DOHH2 (cell line): ENCODE measurements at regions not wholly inside any gene's neighbourhood (a gene's known extent, or its start where the extent isn't known, plus 50 kb on each side); places are given as distances from the start of the nearest gene placed in this dataset.

Experiments used
- H3F3A ChIP-seq: fragments of 200-600 bp; sonication (generic), shearing (Covaris generic); 2 replicates; pipeline ENCODE4 v1.6.0; 2016; ENCODE audit warnings: antibody characterized with exemption, mild to moderate bottlenecking; ENCODE audit not compliant: control insufficient read depth, insufficient read depth
- H3K27ac ChIP-seq: fragments of 200-600 bp; sonication (generic); 2 replicates; pipeline ENCODE4 v1.5.1; 2014; ENCODE audit warnings: low read depth, mild to moderate bottlenecking, low read length, moderate library complexity
- H3K27me3 ChIP-seq: fragments of 200-600 bp; sonication (generic); 2 replicates; pipeline ENCODE4 v1.6.1; 2014; ENCODE audit warnings: mild to moderate bottlenecking, low read length, mixed read lengths; ENCODE audit not compliant: control insufficient read depth
- H3K36me3 ChIP-seq: fragments of 200-600 bp; sonication (generic); 2 replicates; pipeline ENCODE4 v1.6.1; 2014; ENCODE audit warnings: mild to moderate bottlenecking, low read length, moderate library complexity, mixed read lengths; ENCODE audit not compliant: control insufficient read depth
- H3K4me1 ChIP-seq: fragments of 200-600 bp; sonication (generic); 2 replicates; pipeline ENCODE4 v1.6.1; 2014; ENCODE audit warnings: mild to moderate bottlenecking, low read length, mixed read lengths; ENCODE audit not compliant: control insufficient read depth
- H3K4me2 ChIP-seq: fragments of 200-600 bp; sonication (generic); 2 replicates; pipeline ENCODE4 v1.6.0; 2014; ENCODE audit warnings: mild to moderate bottlenecking, low read length, moderate library complexity
- H3K4me3 ChIP-seq: fragments of 200-600 bp; sonication (generic); 2 replicates; pipeline ENCODE4 v1.5.1; 2014; ENCODE audit warnings: mild to moderate bottlenecking, low read length, mixed read lengths
- H3K79me2 ChIP-seq: fragments of 200-600 bp; sonication (generic); 2 replicates; pipeline ENCODE4 v1.6.1; 2014; ENCODE audit warnings: mild to moderate bottlenecking, low read length, mixed read lengths; ENCODE audit not compliant: control insufficient read depth
- H3K9me2 ChIP-seq: fragments of 200-600 bp; sonication (generic); replicated peaks from 2 replicates; pipeline ENCODE4 v1.6.1; 2014; ENCODE audit warnings: mild to moderate bottlenecking, low read length, mixed read lengths; ENCODE audit not compliant: control insufficient read depth
- H3K9me3 ChIP-seq: fragments of 200-600 bp; sonication (generic); 2 replicates; pipeline ENCODE4 v1.6.1; 2014; ENCODE audit warnings: antibody characterized with exemption, low read length, mixed read lengths; ENCODE audit not compliant: control insufficient read depth, insufficient read depth
- H4K20me1 ChIP-seq: fragments of 200-600 bp; sonication (generic); 2 replicates; pipeline ENCODE4 v1.6.0; 2014; ENCODE audit warnings: low read depth, mild to moderate bottlenecking, antibody characterized with exemption, low read length, moderate library complexity; ENCODE audit not compliant: control insufficient read depth, insufficient read depth
- EZH2phosphoT487 ChIP-seq: fragments of 200-600 bp; sonication (generic); IDR thresholded peaks from 2 replicates; pipeline ENCODE4 v1.6.1; 2017; ENCODE audit warnings: borderline replicate concordance, mild to moderate bottlenecking, antibody characterized with exemption, low read length, moderate library complexity, mixed read lengths
- TF ChIP-seq, protein P1 (sequence below): fragments of 200-600 bp; sonication (generic); IDR thresholded peaks from one replicate; pipeline ENCODE4 v1.5.1; 2014; ENCODE audit warnings: antibody characterized with exemption, mild to moderate bottlenecking, low read depth, low read length; ENCODE audit not compliant: poor library complexity, severe bottlenecking

DNA sequence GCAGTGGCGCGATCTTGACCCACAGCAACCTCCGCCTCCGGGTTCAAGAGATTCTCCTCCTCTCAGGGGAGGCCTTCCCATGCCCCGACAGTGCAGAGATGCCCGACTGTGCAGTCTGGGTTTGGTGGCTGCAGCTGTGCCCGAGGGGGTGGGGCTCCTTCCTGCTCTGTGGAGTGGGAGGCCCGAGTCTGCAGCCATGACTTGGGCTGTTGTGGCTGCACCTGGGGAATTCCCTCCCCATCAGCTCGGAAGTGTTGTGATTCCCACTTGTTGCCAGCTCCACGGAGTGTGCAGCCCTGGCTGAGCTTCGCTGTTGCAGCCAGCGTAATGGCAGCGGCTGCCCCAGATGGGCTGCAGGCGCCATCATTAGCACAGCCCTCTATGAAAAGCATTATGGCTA lies 66.4 kb upstream of the SMIM36 start:
- Histone ChIP-seq H4K20me1 (no peaks in the 10 kb centered on the region), H3F3A (no peaks in the 10 kb centered on the region), H3K27me3 (no peaks in the 10 kb centered on the region), H3K4me1 (peaks cover 16% of the 10 kb centered on the region), H3K9me2 (no peaks in the 10 kb centered on the region), H3K4me2 (no peak overlapping the region), H3K79me2 (no peaks in the 10 kb centered on the region), H3K36me3 (no peaks in the 10 kb centered on the region), H3K9me3 (no peaks in the 10 kb centered on the region), H3K27ac (no peak overlapping the region), H3K4me3 (no peak overlapping the region)
- TF ChIP-seq, protein P1, sequence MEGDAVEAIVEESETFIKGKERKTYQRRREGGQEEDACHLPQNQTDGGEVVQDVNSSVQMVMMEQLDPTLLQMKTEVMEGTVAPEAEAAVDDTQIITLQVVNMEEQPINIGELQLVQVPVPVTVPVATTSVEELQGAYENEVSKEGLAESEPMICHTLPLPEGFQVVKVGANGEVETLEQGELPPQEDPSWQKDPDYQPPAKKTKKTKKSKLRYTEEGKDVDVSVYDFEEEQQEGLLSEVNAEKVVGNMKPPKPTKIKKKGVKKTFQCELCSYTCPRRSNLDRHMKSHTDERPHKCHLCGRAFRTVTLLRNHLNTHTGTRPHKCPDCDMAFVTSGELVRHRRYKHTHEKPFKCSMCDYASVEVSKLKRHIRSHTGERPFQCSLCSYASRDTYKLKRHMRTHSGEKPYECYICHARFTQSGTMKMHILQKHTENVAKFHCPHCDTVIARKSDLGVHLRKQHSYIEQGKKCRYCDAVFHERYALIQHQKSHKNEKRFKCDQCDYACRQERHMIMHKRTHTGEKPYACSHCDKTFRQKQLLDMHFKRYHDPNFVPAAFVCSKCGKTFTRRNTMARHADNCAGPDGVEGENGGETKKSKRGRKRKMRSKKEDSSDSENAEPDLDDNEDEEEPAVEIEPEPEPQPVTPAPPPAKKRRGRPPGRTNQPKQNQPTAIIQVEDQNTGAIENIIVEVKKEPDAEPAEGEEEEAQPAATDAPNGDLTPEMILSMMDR: no peak
- TF ChIP-seq EZH2phosphoT487: no peak

DNA sequence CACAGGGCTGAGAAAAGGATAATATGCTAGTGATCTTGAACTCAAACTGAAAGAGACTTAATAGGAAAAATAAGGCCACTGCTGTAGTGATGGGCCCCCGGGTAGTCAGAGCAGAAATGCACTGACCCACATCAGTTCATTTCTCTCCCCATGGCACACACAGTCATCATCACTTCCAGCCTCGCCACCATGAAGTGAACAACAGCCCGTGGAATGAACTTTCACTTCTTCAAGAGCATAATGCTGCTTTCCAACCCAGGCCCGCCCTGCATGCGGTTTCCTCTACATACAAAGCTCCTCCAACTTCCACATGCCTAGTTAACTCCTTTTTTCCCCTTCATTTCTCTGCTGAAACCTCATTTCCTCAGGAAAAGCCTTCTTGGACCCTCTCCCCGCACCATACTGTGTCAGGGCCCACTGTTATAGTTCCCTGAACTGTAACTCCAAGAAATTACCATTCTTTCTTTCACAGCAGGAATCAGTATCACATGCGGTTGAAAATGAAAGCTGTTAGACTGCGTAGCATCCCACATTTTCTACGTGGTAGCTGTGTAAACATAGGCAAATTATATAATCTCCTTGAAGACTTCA lies 65.8 kb upstream of the SMIM36 start:
- peaks cover 16% of the 10 kb centered on the region for H3K4me1 ChIP-seq
- no peaks in the 10 kb centered on the region for H4K20me1 ChIP-seq
- peak overlapping the region; percentile 32 for H3K4me2 ChIP-seq
- H3K9me2 ChIP-seq: no peaks in the 10 kb centered on the region
- 0 out of 2 replicates have a peak overlapping the region, but pooled peaks have one; percentile 4 for H3K4me3 ChIP-seq
- TF ChIP-seq, protein P1: no peak
- no peak for TF ChIP-seq EZH2phosphoT487
- no peaks in the 10 kb centered on the region for H3K79me2 ChIP-seq
- no peaks in the 10 kb centered on the region for H3K9me3 ChIP-seq
- no peaks in the 10 kb centered on the region for H3K36me3 ChIP-seq
- H3K27ac ChIP-seq: no peak overlapping the region
- H3F3A ChIP-seq: no peaks in the 10 kb centered on the region
- no peaks in the 10 kb centered on the region for H3K27me3 ChIP-seq

DNA sequence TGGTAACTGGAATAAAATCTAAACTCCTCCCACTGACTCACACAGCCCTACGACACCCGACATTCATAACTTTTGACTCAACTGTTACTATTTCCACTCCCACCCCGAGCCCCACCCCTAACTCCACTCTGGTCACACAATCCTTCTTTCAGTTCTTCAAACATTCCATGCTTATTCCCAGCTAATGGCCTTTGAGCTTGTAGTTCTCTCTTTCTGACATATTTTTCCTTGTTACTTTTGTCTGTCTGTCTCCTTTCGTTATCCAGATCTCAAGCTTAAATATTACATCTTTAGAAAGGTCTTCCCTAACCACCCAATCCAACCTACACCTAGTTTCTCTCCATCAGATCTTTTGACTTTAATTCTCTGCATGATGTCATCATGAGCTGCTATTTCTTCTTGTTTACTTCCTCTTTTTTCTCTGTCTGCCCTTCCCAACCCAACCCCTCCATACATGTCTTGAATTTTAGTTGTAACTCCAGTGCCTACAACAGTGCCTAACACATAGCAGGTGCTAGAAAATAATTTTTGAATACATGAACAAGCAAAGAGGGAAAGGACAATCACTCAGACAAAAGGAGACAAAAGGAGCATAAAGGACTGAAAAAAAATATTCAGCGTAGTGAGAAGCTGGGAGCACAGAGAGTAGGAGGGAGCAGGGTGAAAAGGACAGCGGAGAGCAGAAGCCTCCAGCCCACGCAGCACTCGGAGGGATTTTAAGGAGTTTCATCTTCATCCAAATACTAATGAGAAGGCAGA lies 65.2 kb upstream of the SMIM36 start:
- peak overlapping the region; percentile 32 for H3K4me2 ChIP-seq
- no peaks in the 10 kb centered on the region for H4K20me1 ChIP-seq
- no peaks in the 10 kb centered on the region for H3K79me2 ChIP-seq
- H3K4me1 ChIP-seq: peaks cover 16% of the 10 kb centered on the region
- no peaks in the 10 kb centered on the region for H3F3A ChIP-seq
- H3K9me2 ChIP-seq: no peaks in the 10 kb centered on the region
- no peaks in the 10 kb centered on the region for H3K9me3 ChIP-seq
- 0 out of 2 replicates have a peak overlapping the region, but pooled peaks have one; percentile 4 for H3K4me3 ChIP-seq
- no peak for TF ChIP-seq EZH2phosphoT487
- TF ChIP-seq, protein P1: no peak
- no peak overlapping the region for H3K27ac ChIP-seq
- H3K27me3 ChIP-seq: no peaks in the 10 kb centered on the region
- H3K36me3 ChIP-seq: no peaks in the 10 kb centered on the region
